NCI-H748 (cell line): ENCODE measurements at regions not wholly inside any gene's neighbourhood (a gene's known extent, or its start where the extent isn't known, plus 50 kb on each side); places are given as distances from the start of the nearest gene placed in this dataset.
A peak's percentile ranks its signal among the peaks of the same experiment; 100 is the strongest.

Source experiments
- DNase-seq: peaks from one replicate; lab custom pipeline; 2025; ENCODE audit not compliant: unreplicated experiment; lab: John Stamatoyannopoulos, UW

DNA sequence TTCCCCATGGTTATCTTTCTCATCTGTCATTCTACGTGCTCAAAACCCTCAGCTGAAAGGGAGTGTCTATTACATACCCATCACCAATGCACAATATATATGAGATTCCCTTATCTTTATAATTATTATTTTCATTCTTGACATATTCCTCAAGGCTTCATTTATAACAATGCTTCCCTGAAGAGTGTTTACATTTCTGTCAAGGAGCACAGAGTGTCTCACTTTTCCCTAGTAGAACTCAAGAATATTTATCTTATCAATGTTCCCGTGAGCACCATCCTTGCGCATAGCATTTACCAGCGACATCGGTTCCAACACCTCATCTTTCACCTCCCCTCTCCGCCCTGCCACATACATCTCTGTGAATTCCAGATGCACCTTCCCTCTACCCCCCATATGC, 250.6 kb downstream of the PLA2G4A start:
- no peak for DNase-seq

GRCh38 chr1:187091666-187092065, 262.9 kb downstream of the PLA2G4A start:
- no peak for DNase-seq

GRCh38 chr1:187092104-187092503, 263.4 kb downstream of the PLA2G4A start:
- no peak for DNase-seq

GRCh38 chr1:187096689-187097088, 267.9 kb downstream of the PLA2G4A start:
- DNase-seq = no peak

GRCh38 chr1:187110351-187110750, 281.6 kb downstream of the PLA2G4A start:
- DNase-seq = no peak

DNA sequence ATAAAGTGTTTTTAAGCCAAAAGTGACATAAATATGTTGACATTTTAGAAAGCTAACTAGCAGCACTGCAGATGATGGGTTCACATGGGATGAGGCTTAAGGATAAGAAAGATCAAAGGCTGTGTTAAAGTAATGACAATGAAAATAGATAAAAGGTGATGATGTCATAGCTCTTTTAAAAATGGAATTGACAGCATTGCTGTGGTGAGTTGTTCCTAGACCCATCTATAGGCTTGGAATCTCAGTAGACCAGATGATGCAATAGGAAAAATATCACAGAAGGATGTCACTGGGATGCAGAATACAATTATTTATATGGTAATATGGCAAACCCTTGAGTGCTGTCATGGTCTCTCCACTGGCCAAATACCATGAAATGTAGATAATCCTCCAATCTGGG, 286.0 kb downstream of the PLA2G4A start:
- DNase-seq = no peak

GRCh38 chr1:187121661-187122060, 292.9 kb downstream of the PLA2G4A start:
- no peak for DNase-seq

GRCh38 chr1:187122566-187122965, 293.8 kb downstream of the PLA2G4A start:
- DNase-seq = no peak

DNA sequence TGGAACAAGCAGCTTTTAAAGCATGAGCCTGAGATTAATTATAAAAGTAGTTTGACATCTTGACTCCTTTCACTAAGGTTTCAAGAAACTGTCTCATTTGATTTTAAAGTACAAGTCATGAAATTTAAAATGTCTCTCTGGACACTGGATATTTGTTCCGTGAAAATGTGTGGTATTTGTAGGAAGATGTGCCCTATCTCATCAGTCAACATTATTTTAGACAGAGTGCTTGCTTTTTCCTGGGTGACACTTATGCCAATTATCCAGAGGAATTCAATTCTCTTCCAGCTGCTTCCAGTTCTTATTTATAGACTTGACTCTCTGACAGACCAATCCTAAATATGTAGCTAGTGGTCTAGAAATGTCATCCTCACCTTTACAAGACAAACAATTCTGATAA, 300.4 kb downstream of the PLA2G4A start:
- no peak for DNase-seq

DNA sequence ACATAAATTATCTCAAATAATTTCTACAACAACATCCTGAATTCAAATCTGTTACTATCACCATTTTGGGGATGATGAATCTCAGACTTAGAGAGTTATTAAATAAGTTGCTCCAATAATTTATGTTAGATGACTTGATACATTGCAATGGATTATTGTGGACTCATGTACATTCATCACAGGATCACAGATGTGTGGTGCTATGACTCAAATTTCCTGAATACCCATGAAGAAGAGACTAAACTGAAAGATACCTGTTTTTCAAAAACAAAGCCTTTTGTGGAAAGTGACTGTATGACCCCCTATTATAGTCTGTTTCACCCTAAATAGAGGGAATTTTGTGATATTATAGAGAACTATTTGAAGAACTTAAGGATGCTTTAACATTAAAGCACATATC, 315.0 kb downstream of the PLA2G4A start:
- DNase-seq = no peak

DNA sequence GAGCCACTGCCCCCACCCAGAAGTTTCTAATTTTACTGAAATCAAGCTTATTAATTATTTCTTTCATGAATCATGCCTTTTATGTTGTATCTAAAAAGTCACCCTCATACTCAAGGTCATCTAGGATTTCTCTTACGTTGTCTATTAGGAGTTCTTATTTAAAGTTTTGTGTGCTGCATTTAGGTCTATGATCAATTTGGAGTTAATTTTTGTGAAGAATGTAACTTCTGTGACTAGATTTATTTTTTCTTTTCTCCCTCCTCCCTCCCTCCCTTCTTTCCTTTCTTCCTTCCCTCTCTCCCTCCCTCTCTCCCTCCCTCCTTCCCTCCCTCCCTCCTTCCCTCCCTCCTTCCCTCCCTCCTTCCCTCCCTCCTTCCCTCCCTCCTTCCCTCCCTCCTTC, 317.6 kb downstream of the PLA2G4A start:
- DNase-seq = no peak

DNA sequence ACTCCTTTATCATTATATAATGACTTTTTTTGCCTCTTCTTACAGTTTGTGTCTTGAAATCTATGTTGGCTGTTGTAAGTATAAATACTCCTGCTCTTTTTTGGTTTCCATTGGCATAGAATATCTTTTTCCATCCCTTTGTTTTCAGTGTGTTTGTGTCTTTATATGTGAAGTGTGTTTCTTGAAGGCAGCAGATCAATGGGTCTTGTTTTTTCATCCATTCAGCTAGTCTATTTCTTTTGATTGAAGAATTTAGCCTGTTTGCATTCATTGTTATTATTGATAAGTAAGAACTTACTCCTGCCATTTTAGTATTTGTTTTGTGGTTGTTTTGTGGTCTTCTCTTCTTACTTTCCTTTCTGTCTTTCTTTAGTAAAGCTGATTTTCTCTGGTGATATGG, 322.8 kb downstream of the PLA2G4A start:
- no peak for DNase-seq

GRCh38 chr1:187153047-187153446, 324.3 kb downstream of the PLA2G4A start:
- DNase-seq = no peak

GRCh38 chr1:187157115-187157514, 328.4 kb downstream of the PLA2G4A start:
- DNase-seq = no peak

- DNase-seq = peak; percentile 68
Observed at GRCh38 chr1:187157552-187157951, 328.8 kb downstream of the PLA2G4A start.

- no peak for DNase-seq
Observed at GRCh38 chr1:187167555-187167954, 338.8 kb downstream of the PLA2G4A start.

DNA sequence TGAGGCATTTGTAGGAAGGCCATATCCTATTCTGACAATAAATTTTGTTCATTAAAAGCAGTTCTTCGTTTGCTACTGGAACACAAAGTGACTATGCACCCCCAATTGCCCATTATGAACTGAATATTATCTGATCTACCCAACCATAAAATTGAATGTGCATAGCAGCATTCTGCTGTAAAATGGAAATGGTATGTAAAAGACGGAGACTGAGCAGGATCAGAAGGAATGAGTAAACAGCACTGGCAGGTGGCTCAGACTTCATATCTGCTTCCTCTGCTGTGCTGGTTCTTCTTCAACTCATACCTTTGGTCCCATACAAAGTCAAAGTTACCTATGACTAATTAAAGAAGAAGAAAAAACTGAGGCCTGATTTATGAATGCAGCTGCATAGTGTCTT, 339.5 kb downstream of the PLA2G4A start:
- no peak for DNase-seq

- peak; percentile 44 for DNase-seq
Observed at GRCh38 chr1:187185389-187185788, 356.6 kb downstream of the PLA2G4A start.

- DNase-seq = no peak
Observed at GRCh38 chr1:187197685-187198084, 368.9 kb downstream of the PLA2G4A start.

- no peak for DNase-seq
Observed at GRCh38 chr1:187203257-187203656, 374.5 kb downstream of the PLA2G4A start.

- no peak for DNase-seq
Observed at GRCh38 chr1:187212377-187212776, 383.6 kb downstream of the PLA2G4A start.

- DNase-seq = no peak
Observed at GRCh38 chr1:187226396-187226795, 397.6 kb downstream of the PLA2G4A start.

DNA sequence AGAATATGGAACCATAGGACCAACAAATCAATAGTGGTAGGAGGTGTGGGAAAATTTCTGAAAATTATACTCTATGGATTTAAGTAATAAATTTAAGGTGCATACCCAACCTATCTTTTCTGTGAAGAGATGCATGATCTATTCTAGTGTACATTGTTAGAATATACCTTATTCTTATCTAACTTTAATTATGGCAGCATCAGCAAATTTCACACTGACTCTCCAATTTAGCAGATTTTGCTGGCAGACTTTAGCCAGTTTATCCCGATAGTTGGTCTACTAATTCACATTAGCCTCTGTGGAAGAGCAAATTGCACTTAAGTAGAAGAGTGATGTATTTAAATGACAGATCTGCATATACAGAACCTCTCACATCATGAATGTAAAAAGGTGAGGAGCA, 400.0 kb downstream of the PLA2G4A start:
- DNase-seq = no peak

GRCh38 chr1:187229496-187229895, 400.7 kb downstream of the PLA2G4A start:
- DNase-seq = no peak
